H9 (cell line): ENCODE measurements at regions not wholly inside any gene's neighbourhood (a gene's known extent, or its start where the extent isn't known, plus 50 kb on each side); places are given as distances from the start of the nearest gene placed in this dataset.

Experiments
- DNase-seq: peaks from one replicate; pipeline ENCODE4 v3.0.0-alpha.2; 2017
- H2AFZ ChIP-seq: one replicate; pipeline ENCODE4 v1.6.1; 2013; ENCODE audit warnings: mild to moderate bottlenecking, low read length, control low read depth, moderate library complexity
- H2AK5ac ChIP-seq: 2 replicates; pipeline ENCODE4 v1.6.1; 2013; ENCODE audit warnings: low read length, control low read depth, mixed read lengths; ENCODE audit not compliant: insufficient read length
- H2BK120ac ChIP-seq: one replicate; pipeline ENCODE4 v1.6.1; 2013; ENCODE audit warnings: low read depth, mild to moderate bottlenecking, low read length, control low read depth, inconsistent platforms; ENCODE audit not compliant: poor library complexity, severe bottlenecking
- H2BK12ac ChIP-seq: 2 replicates; pipeline ENCODE4 v1.6.1; 2013; ENCODE audit warnings: low read length, control low read depth, mixed read lengths, low read depth; ENCODE audit not compliant: insufficient read length
- H2BK15ac ChIP-seq: 2 replicates; pipeline ENCODE4 v1.6.1; 2013; ENCODE audit warnings: low read depth, low read length, control low read depth
- H2BK20ac ChIP-seq: one replicate; pipeline ENCODE4 v1.6.1; 2013; ENCODE audit warnings: low read depth, mild to moderate bottlenecking, low read length, control low read depth, inconsistent platforms; ENCODE audit not compliant: poor library complexity, severe bottlenecking
- H2BK5ac ChIP-seq: 2 replicates; pipeline ENCODE4 v1.6.1; 2013; ENCODE audit warnings: low read length, control low read depth, mixed read lengths; ENCODE audit not compliant: insufficient read length
- H3K14ac ChIP-seq: 2 replicates; pipeline ENCODE4 v1.6.1; 2013; ENCODE audit warnings: low read length, control low read depth; ENCODE audit not compliant: insufficient read depth
- H3K18ac ChIP-seq: 2 replicates; pipeline ENCODE4 v1.6.1; 2013; ENCODE audit warnings: low read depth, mild to moderate bottlenecking, mixed read lengths, low read length, control low read depth; ENCODE audit not compliant: insufficient read length
- H3K23ac ChIP-seq: 2 replicates; pipeline ENCODE4 v1.6.1; 2013; ENCODE audit warnings: low read length, control low read depth, mixed read lengths, low read depth; ENCODE audit not compliant: insufficient read length
- H3K23me2 ChIP-seq: 2 replicates; pipeline ENCODE4 v1.6.1; 2013; ENCODE audit warnings: low read depth, mild to moderate bottlenecking, mixed read lengths, low read length, control low read depth; ENCODE audit not compliant: insufficient read length, poor library complexity, severe bottlenecking
- H3K27ac ChIP-seq: 2 replicates; pipeline ENCODE4 v1.5.1; 2013; ENCODE audit warnings: low read length, control low read depth, mixed read lengths, low read depth; ENCODE audit not compliant: insufficient read length
- H3K27me3 ChIP-seq: 2 replicates; pipeline ENCODE4 v1.6.1; 2013; ENCODE audit warnings: low read length, control low read depth, inconsistent platforms; ENCODE audit not compliant: insufficient read depth
- H3K4ac ChIP-seq: 2 replicates; pipeline ENCODE4 v1.6.1; 2013; ENCODE audit warnings: low read depth, mild to moderate bottlenecking, control low read depth, inconsistent platforms, low read length, moderate library complexity
- H3K4me1 ChIP-seq: 2 replicates; pipeline ENCODE4 v1.6.1; 2013; ENCODE audit warnings: low read length, control low read depth, inconsistent platforms; ENCODE audit not compliant: insufficient read depth
- H3K4me2 ChIP-seq: 2 replicates; pipeline ENCODE4 v1.6.1; 2013; ENCODE audit warnings: low read length, control low read depth, mixed read lengths; ENCODE audit not compliant: insufficient read length, insufficient read depth
- H3K56ac ChIP-seq: 2 replicates; pipeline ENCODE4 v1.6.1; 2013; ENCODE audit warnings: low read depth, mild to moderate bottlenecking, mixed read lengths, low read length, control low read depth; ENCODE audit not compliant: insufficient read length
- H3K79me1 ChIP-seq: 2 replicates; pipeline ENCODE4 v1.6.1; 2013; ENCODE audit warnings: low read depth, mild to moderate bottlenecking, moderate library complexity, low read length, control low read depth, inconsistent platforms; ENCODE audit not compliant: insufficient read depth, poor library complexity, severe bottlenecking
- H3K79me2 ChIP-seq: 2 replicates; pipeline ENCODE4 v1.6.1; 2013; ENCODE audit warnings: low read length, control low read depth, inconsistent platforms; ENCODE audit not compliant: insufficient read depth
- H3K9ac ChIP-seq: 2 replicates; pipeline ENCODE4 v1.6.1; 2013; ENCODE audit warnings: low read length, control low read depth, mixed read lengths; ENCODE audit not compliant: insufficient read length; ENCODE audit errors: extremely low read depth
- H3K9me3 ChIP-seq: one replicate; pipeline ENCODE4 v1.6.1; 2013; ENCODE audit warnings: low read depth, low read length, inconsistent platforms; ENCODE audit not compliant: control insufficient read depth
- H3T11ph ChIP-seq: one replicate; pipeline ENCODE4 v1.6.1; 2013; ENCODE audit warnings: mild to moderate bottlenecking, low read length, control low read depth, inconsistent platforms
- H4K20me1 ChIP-seq: one replicate; pipeline ENCODE4 v1.6.1; 2013; ENCODE audit not compliant: control insufficient read depth, insufficient read length, insufficient read depth
- H4K5ac ChIP-seq: 2 replicates; pipeline ENCODE4 v1.6.1; 2013; ENCODE audit warnings: low read depth, mild to moderate bottlenecking, mixed read lengths, low read length, control low read depth; ENCODE audit not compliant: insufficient read length
- H4K8ac ChIP-seq: replicated peaks from 2 replicates; pipeline ENCODE4 v1.6.1; 2013; ENCODE audit warnings: low read length, control low read depth, mixed read lengths, low read depth; ENCODE audit not compliant: insufficient read length
- H4K91ac ChIP-seq: 2 replicates; pipeline ENCODE4 v1.6.1; 2013; ENCODE audit warnings: low read depth, mild to moderate bottlenecking, moderate library complexity, mixed read lengths, low read length, control low read depth; ENCODE audit not compliant: insufficient read length
- H3K27ac Mint-ChIP-seq, 3 experiments: 2 replicates in 2 of 3; 3 replicates in 1 of 3; pipeline ENCODE4 v1.8.0; 2020 to 2021; ENCODE audit warnings: mixed read lengths in 3 of 3, mild to moderate bottlenecking in 1 of 3, moderate library complexity in 1 of 3
- H3K27me3 Mint-ChIP-seq: 2 replicates; pipeline ENCODE4 v1.8.0; 2021; ENCODE audit warnings: low read depth, mild to moderate bottlenecking, moderate library complexity, mixed read lengths
- H3K36me3 Mint-ChIP-seq, 3 experiments: 2 replicates in 2 of 3; 3 replicates in 1 of 3; pipeline ENCODE4 v1.8.0; 2020 to 2021; ENCODE audit warnings: low read depth in 3 of 3, mixed read lengths in 3 of 3; ENCODE audit not compliant: insufficient read depth in 1 of 3
- H3K4me1 Mint-ChIP-seq, 2 experiments: 2 replicates each; pipeline ENCODE4 v1.8.0; 2020; ENCODE audit warnings: mixed read lengths in 2 of 2
- H3K4me3 Mint-ChIP-seq, 2 experiments: 2 replicates in 1 of 2; 3 replicates in 1 of 2; pipeline ENCODE4 v1.8.0; 2020 to 2021; ENCODE audit warnings: mild to moderate bottlenecking in 2 of 2, mixed read lengths in 2 of 2, moderate library complexity in 1 of 2
- H3K9me3 Mint-ChIP-seq, 2 experiments: 2 replicates in 1 of 2; 3 replicates in 1 of 2; pipeline ENCODE4 v1.8.0; 2020; ENCODE audit warnings: mild to moderate bottlenecking in 2 of 2, mixed read lengths in 2 of 2, moderate library complexity in 1 of 2
- CTCF ChIP-seq: fragments of 200-600 bp; sonication (generic); conservative IDR thresholded peaks from 3 replicates; pipeline ENCODE4 v1.8.0; 2021; ENCODE audit warnings: antibody characterized with exemption, mild to moderate bottlenecking

GRCh38 chr6:139676718-139677117, 302.3 kb upstream of the CITED2 start:
- no peaks in the 10 kb centered on the region for H3K79me1 ChIP-seq
- H3K56ac ChIP-seq, result no peak overlapping the region
- H3K4me1 ChIP-seq, result no peaks in the 10 kb centered on the region; the same call in 1 of the 2 replicates
- no peak overlapping the region for H4K5ac ChIP-seq
- no peak overlapping the region for H3K4ac ChIP-seq
- H2BK5ac ChIP-seq, result no peak overlapping the region
- H4K91ac ChIP-seq, result no peak overlapping the region
- peaks cover 0 to 2% (median 0%) of the 10 kb centered on the region in 3 experiments; a peak in 3 of 7 replicates for H3K36me3 Mint-ChIP-seq
- H3K27me3 ChIP-seq, result no peaks in the 10 kb centered on the region
- TF ChIP-seq CTCF, result no peak
- H3K23me2 ChIP-seq, result no peaks in the 10 kb centered on the region
- H3T11ph ChIP-seq, result no peak overlapping the region
- H2AFZ ChIP-seq, result no peak overlapping the region
- no peak overlapping the region for H3K18ac ChIP-seq
- no peak overlapping the region for H3K9ac ChIP-seq
- H3K14ac ChIP-seq, result no peak overlapping the region
- H4K20me1 ChIP-seq, result no peaks in the 10 kb centered on the region
- peaks cover 2 to 3% of the 10 kb centered on the region in 2 experiments; a peak in 1 of 5 replicates for H3K9me3 Mint-ChIP-seq
- DNase-seq, result no peak
- H2BK15ac ChIP-seq, result no peak overlapping the region
- no peak overlapping the region for H3K4me2 ChIP-seq
- no peak overlapping the region for H4K8ac ChIP-seq
- H2BK12ac ChIP-seq, result no peak overlapping the region
- no peak overlapping the region for H3K23ac ChIP-seq
- H3K27ac ChIP-seq, result no peak overlapping the region
- H3K79me2 ChIP-seq, result no peaks in the 10 kb centered on the region
- no peak overlapping the region for H2AK5ac ChIP-seq
- no peaks in the 10 kb centered on the region for H3K27me3 Mint-ChIP-seq
- H2BK20ac ChIP-seq, result no peak overlapping the region
- H3K4me1 Mint-ChIP-seq, result peaks cover 0 to 5% of the 10 kb centered on the region in 2 experiments; a peak in 2 of 4 replicates
- H2BK120ac ChIP-seq, result no peak overlapping the region
- no peak overlapping the region; a peak in 1 of 7 replicates for H3K27ac Mint-ChIP-seq
- H3K9me3 ChIP-seq, result no peaks in the 10 kb centered on the region
- no peak overlapping the region for H3K4me3 Mint-ChIP-seq
